ENCODE measurements at regions not wholly inside any gene's neighbourhood (a gene's known extent, or its start where the extent isn't known, plus 50 kb on each side); places are given as distances from the start of the nearest gene placed in this dataset.
"Not testable (repeated sequence)": the region's sequence is repeated elsewhere in the genome, so short reads cannot be mapped to it uniquely, and the experiment has no call there.

GRCh38 chr1:58969176-58969575 is 185.3 kb upstream of the JUN start:
- not testable (repeated sequence) for H4K8ac ChIP-seq (ENCODE audit: low read depth, low read length); H4K12ac ChIP-seq (ENCODE audit: low read depth, low read length); H3K18ac ChIP-seq (ENCODE audit: low read length); H3K79me1 ChIP-seq (ENCODE audit: low read length); H3K27ac ChIP-seq (ENCODE audit: low read depth, low read length); H3K36me3 ChIP-seq (ENCODE audit: control insufficient read depth in 1 of 2, insufficient read depth in 2 of 2, low read length in 2 of 2); H3K79me2 ChIP-seq (ENCODE audit: control insufficient read depth, insufficient read depth, low read length, poor library complexity); H2BK5ac ChIP-seq (ENCODE audit: low read depth, low read length, poor library complexity); H2AK5ac ChIP-seq (ENCODE audit: low read length); H3K4me1 ChIP-seq (ENCODE audit: control insufficient read depth in 1 of 2, insufficient read depth in 2 of 2, low read length in 2 of 2); H3K23ac ChIP-seq (ENCODE audit: low read length); H3K4me3 ChIP-seq (ENCODE audit: low read depth, low read length); H3K27me3 ChIP-seq (ENCODE audit: insufficient read depth, low read length); H3K14ac ChIP-seq (ENCODE audit: low read length); DNase-seq; H2BK120ac ChIP-seq (ENCODE audit: insufficient read depth, low read length, poor library complexity); H3K4ac ChIP-seq (ENCODE audit: low read depth, low read length); H3K4me2 ChIP-seq (ENCODE audit: low read length); H3K9me3 ChIP-seq (ENCODE audit: insufficient read depth, low read depth, low read length); H4K91ac ChIP-seq (ENCODE audit: low read depth, low read length); H2BK12ac ChIP-seq (ENCODE audit: low read length); H2AFZ ChIP-seq (ENCODE audit: insufficient read depth, low read length, poor library complexity); H3K9ac ChIP-seq (ENCODE audit: low read length)

- Histone ChIP-seq H3K14ac (ENCODE audit: low read length) (no peak overlapping the region), H3K36me3 (ENCODE audit: control insufficient read depth in 1 of 2, insufficient read depth in 2 of 2, low read length in 2 of 2) (no peaks in the 10 kb centered on the region), H3K27ac (ENCODE audit: low read depth, low read length) (no peak overlapping the region), H2BK5ac (ENCODE audit: low read depth, low read length, poor library complexity) (no peak overlapping the region), H2AFZ (ENCODE audit: insufficient read depth, low read length, poor library complexity) (no peak overlapping the region), H3K27me3 (ENCODE audit: insufficient read depth, low read length) (no peaks in the 10 kb centered on the region), H2BK120ac (ENCODE audit: insufficient read depth, low read length, poor library complexity) (no peak overlapping the region), H3K79me1 (ENCODE audit: low read length) (no peaks in the 10 kb centered on the region), H3K79me2 (ENCODE audit: control insufficient read depth, insufficient read depth, low read length, poor library complexity) (no peaks in the 10 kb centered on the region), H4K91ac (ENCODE audit: low read depth, low read length) (no peak overlapping the region), H3K9me3 (ENCODE audit: insufficient read depth, low read depth, low read length) (no peaks in the 10 kb centered on the region), H4K12ac (ENCODE audit: low read depth, low read length) (no peak overlapping the region), H3K4ac (ENCODE audit: low read depth, low read length) (no peak overlapping the region), H3K4me1 (ENCODE audit: control insufficient read depth in 1 of 2, insufficient read depth in 2 of 2, low read length in 2 of 2) (peaks cover 2 to 9% of the 10 kb centered on the region in 2 experiments), H3K23ac (ENCODE audit: low read length) (no peak overlapping the region), H4K8ac (ENCODE audit: low read depth, low read length) (no peak overlapping the region), H3K4me2 (ENCODE audit: low read length) (no peak overlapping the region), H2BK12ac (ENCODE audit: low read length) (no peak overlapping the region), H3K4me3 (ENCODE audit: low read depth, low read length) (no peak overlapping the region), H3K9ac (ENCODE audit: low read length) (no peak overlapping the region), H3K18ac (ENCODE audit: low read length) (no peak overlapping the region), H2AK5ac (ENCODE audit: low read length) (no peak overlapping the region)
- no CpG with 5 or more reads among the region's 4 CpGs for WGBS (ENCODE audit: extremely low coverage, insufficient coverage, insufficient read length)
- DNase-seq = peak; percentile 77 to 84
Measured at GRCh38 chr1:58971629-58972140, 187.8 kb upstream of the JUN start.

- Histone ChIP-seq H3K79me2 (ENCODE audit: control insufficient read depth, insufficient read depth, low read length, poor library complexity) (no peaks in the 10 kb centered on the region), H3K4me2 (ENCODE audit: low read length) (no peak overlapping the region), H3K4me3 (ENCODE audit: low read depth, low read length) (no peak overlapping the region), H4K8ac (ENCODE audit: low read depth, low read length) (no peak overlapping the region), H4K12ac (ENCODE audit: low read depth, low read length) (no peak overlapping the region), H2BK5ac (ENCODE audit: low read depth, low read length, poor library complexity) (no peak overlapping the region), H3K23ac (ENCODE audit: low read length) (no peak overlapping the region), H2BK120ac (ENCODE audit: insufficient read depth, low read length, poor library complexity) (no peak overlapping the region), H2AK5ac (ENCODE audit: low read length) (no peak overlapping the region), H2AFZ (ENCODE audit: insufficient read depth, low read length, poor library complexity) (no peak overlapping the region), H3K9ac (ENCODE audit: low read length) (no peak overlapping the region), H2BK12ac (ENCODE audit: low read length) (no peak overlapping the region), H3K79me1 (ENCODE audit: low read length) (no peaks in the 10 kb centered on the region), H3K18ac (ENCODE audit: low read length) (no peak overlapping the region), H4K91ac (ENCODE audit: low read depth, low read length) (no peak overlapping the region), H3K27ac (ENCODE audit: low read depth, low read length) (no peak overlapping the region), H3K4me1 (ENCODE audit: control insufficient read depth in 1 of 2, insufficient read depth in 2 of 2, low read length in 2 of 2) (peaks cover 2 to 5% of the 10 kb centered on the region in 2 experiments), H3K4ac (ENCODE audit: low read depth, low read length) (no peak overlapping the region), H3K9me3 (ENCODE audit: insufficient read depth, low read depth, low read length) (no peaks in the 10 kb centered on the region), H3K14ac (ENCODE audit: low read length) (no peak overlapping the region), H3K27me3 (ENCODE audit: insufficient read depth, low read length) (no peaks in the 10 kb centered on the region), H3K36me3 (ENCODE audit: control insufficient read depth in 1 of 2, insufficient read depth in 2 of 2, low read length in 2 of 2) (no peaks in the 10 kb centered on the region)
- WGBS (ENCODE audit: extremely low coverage, insufficient coverage, insufficient read length) = no CpG with 5 or more reads among the region's 3 CpGs
- DNase-seq = no peak
Measured at GRCh38 chr1:58975888-58976287, 192.0 kb upstream of the JUN start.

- Histone ChIP-seq H3K79me1 (ENCODE audit: low read length) (no peaks in the 10 kb centered on the region), H3K18ac (ENCODE audit: low read length) (no peak overlapping the region), H3K4me1 (ENCODE audit: control insufficient read depth in 1 of 2, insufficient read depth in 2 of 2, low read length in 2 of 2) (peaks cover 2 to 5% of the 10 kb centered on the region in 2 experiments), H3K14ac (ENCODE audit: low read length) (no peak overlapping the region), H2AFZ (ENCODE audit: insufficient read depth, low read length, poor library complexity) (no peak overlapping the region), H3K9ac (ENCODE audit: low read length) (no peak overlapping the region), H3K9me3 (ENCODE audit: insufficient read depth, low read depth, low read length) (no peaks in the 10 kb centered on the region), H2BK5ac (ENCODE audit: low read depth, low read length, poor library complexity) (no peak overlapping the region), H3K36me3 (ENCODE audit: control insufficient read depth in 1 of 2, insufficient read depth in 2 of 2, low read length in 2 of 2) (no peaks in the 10 kb centered on the region), H3K27ac (ENCODE audit: low read depth, low read length) (no peak overlapping the region), H3K4me2 (ENCODE audit: low read length) (no peak overlapping the region), H2AK5ac (ENCODE audit: low read length) (no peak overlapping the region), H4K91ac (ENCODE audit: low read depth, low read length) (no peak overlapping the region), H3K27me3 (ENCODE audit: insufficient read depth, low read length) (no peaks in the 10 kb centered on the region), H3K4me3 (ENCODE audit: low read depth, low read length) (no peak overlapping the region), H3K4ac (ENCODE audit: low read depth, low read length) (no peak overlapping the region), H3K79me2 (ENCODE audit: control insufficient read depth, insufficient read depth, low read length, poor library complexity) (no peaks in the 10 kb centered on the region), H2BK120ac (ENCODE audit: insufficient read depth, low read length, poor library complexity) (no peak overlapping the region), H4K8ac (ENCODE audit: low read depth, low read length) (no peak overlapping the region), H3K23ac (ENCODE audit: low read length) (no peak overlapping the region), H2BK12ac (ENCODE audit: low read length) (no peak overlapping the region), H4K12ac (ENCODE audit: low read depth, low read length) (no peak overlapping the region)
- WGBS (ENCODE audit: extremely low coverage, insufficient coverage, insufficient read length) = no CpG with 5 or more reads among the region's 1 CpG
- no peak for DNase-seq
Measured at GRCh38 chr1:58976294-58976693, 192.4 kb upstream of the JUN start.

All from trophoblast cell (in vitro differentiated cells and primary cell).